Hematopoietic multipotent progenitor cell (in vitro differentiated cells): ENCODE measurements at regions not wholly inside any gene's neighbourhood (a gene's known extent, or its start where the extent isn't known, plus 50 kb on each side); places are given as distances from the start of the nearest gene placed in this dataset.
"Not testable (repeated sequence)": the region's sequence is repeated elsewhere in the genome, so short reads cannot be mapped to it uniquely, and the experiment has no call there.

ENCODE experiments used
- DNase-seq, 3 donors: peaks; one replicate each; pipeline ENCODE4 v3.0.0-alpha.2; 2011 to 2015; ENCODE audit warnings: low read depth in 2 of 3, low spot score in 2 of 3

DNA sequence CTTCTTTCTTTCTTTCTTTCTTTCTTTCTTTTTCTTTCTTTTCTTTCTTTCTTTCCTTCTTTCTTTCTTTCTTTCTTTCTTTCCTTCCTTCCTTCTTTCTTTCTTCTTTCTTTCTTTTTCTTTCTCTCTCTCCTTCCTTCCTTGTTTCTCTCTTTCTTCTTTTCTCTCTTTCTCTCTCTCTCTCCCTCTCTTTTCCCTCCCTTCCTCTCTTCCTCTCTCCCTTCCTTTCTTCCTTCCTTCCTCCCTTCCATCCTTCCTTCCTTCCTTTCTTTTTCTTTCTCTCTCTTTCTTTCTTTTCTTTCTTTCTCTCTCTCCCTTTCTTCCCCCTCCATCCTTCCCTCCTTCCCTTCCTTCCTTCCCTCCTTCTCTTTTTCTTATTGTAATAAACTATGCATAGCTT lies 105.5 kb downstream of the ZBTB18 start:
- DNase-seq, result not testable (repeated sequence)

DNA sequence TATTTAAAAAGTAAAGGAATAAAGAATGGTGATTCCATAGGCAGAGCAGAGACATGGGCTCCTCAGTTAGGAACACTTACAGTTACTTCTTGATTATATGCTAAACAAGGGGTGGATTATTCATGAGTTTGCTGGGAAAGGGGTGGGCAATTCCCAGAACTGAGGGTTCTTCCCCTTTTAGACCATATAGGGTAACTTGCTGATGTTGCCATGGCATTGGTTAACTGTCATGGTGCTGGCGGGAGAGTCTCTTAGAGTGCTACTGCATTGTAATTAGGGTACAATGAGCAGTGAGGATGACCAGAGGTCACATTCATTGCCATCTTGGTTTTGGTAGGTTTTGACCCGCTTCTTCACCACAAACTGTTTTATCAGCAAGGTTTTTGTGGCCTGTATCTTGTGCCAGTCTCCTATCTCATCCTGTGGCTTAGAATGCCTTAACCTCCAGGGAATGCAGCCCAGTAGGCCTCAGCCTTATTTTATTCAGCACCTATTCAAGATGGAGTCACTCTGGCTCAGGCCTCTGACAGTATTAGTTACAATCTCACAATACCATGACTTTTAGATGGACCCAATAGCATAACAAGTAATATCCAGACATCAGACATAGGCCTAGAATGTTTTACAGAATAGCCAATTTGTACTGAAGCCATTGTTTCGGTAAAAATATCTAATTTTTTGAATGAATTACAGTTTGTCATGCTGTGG lies 106.8 kb downstream of the ZBTB18 start:
- DNase-seq, result peak in 1 of 3 donors; percentile 9

DNA sequence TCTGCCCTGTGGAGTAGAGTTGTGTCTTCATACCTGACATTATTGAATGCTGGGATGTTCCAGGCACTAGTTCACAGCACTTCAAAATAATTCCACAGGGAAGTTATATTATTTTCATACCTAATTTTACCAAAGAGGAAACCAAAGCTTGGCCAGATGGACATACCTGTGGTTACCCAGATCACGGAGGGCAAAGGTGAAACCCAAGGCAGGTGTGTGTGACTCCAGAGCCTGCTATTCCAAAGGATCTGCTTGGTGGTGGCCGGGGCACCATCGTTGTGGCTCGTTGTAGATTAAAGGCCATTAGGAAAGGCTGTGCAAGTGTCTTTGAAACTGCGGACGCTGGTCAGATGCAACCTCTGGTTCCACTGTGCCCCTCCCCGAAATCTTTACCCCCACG lies 108.6 kb downstream of the ZBTB18 start:
- no peak for DNase-seq

DNA sequence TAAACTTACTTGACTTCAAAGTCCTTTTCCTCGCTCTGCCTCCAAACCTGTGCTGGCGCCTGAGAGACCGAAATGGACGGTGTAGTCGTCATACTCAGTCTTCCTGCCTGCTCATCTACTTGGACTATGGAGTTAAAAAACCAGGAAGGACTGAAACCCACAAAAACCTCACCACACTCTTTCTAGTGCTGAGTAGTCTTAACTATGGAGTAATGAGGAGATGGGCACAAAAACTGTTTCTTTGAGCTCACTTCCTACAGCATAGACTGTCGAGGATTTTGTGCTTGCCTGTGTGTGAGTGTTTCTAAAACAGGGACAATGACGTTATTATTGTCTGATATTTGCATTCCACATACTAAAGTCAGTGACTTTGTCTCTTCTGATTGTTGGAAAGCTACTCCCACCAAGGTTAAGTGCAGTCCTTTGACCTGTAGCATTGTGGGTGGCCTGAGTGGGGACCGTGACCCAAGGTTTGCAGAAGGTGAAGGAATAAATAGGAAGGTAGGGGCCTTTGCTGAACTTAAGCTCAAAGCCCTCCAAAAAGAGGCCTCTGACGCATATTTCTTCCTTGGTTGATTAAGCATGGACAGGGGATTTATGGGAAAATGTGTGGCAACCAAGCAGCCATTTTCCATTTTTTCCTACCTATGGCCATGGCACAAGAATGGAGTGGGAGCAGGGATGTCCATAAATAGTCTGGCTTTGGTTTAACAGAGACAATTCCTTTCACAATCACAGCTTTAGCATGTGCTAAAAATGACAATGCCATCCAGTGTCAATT lies 109.6 kb downstream of the ZBTB18 start:
- DNase-seq, result peak in 2 of 3 donors; percentile 26 to 46

DNA sequence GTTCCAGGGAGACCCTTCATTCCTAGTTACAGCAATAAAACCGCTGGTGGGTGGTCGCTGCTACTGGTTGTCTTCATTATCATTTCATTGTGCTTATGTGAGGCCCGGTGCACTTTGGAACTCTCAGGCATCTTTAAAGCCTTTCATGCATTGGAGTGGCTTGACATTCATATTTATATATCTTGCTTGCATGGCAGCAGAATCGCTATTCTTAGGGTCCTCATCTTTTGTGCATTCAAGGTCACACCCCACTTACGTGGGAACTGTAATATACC lies 110.1 kb downstream of the ZBTB18 start:
- no peak for DNase-seq

DNA sequence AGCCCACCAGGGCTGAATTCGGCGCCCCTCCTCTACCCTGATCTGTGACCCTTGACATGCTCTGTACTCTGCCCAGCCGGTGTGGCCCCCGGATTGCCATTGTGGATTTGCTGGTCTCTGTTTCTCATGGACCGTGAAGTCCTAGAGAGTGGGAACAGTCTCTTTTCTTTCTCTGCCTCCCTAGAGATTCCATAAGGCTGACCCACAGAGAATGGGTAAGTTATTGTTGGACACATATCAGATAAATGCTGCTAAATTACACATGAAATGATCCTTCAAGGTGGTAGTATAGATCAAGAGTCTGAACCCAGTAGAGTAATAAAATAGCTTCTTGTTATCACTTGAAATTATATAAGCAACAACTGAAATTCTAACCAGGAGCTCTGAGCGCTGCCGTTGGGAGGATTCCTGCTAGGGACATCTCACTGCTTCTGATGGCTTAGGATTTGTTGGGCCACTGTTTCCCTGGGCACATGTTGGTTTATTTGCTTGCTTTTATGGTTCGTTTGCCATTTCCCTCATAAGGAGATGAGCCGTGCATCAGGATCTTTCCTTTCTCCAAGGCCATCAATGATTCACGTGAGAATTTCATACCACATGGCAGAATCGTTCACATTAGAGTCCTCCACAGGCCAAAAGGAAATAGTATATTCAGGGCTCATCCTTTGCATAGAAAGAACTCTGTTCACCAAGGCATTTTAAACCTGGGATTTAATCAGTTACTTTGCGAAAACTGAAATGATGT lies 111.9 kb downstream of the ZBTB18 start:
- no peak for DNase-seq

DNA sequence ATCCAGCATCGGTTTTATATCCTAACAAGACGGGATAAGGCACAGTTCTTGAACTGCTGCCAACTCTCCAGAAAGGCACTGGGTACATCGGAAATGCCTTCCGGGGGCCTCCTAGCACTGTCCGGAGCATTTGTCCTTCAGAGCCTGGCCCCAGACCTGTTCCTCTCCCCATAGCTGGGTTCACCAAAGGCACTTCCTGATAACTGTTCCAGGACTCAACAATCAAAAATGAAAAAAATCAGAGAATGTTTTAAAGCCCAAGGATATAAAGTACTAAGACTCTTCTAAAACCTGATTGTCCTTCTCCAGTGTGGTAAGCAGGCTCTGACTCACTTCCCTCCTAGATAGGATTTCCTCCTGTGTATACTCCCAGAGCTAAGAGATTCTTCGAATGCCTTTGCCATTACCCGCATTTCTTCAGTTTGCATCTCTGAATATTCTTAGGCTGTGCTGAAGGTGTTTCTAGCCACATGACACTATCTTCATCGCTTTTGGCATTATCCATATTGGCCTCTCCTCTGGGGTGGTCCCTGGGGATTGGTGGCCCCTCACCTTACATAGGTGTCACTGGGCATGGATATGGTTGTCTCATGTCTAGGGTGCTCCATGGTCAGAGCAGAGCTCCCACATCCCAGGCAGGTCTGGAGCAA lies 112.9 kb downstream of the ZBTB18 start:
- no peak for DNase-seq

DNA sequence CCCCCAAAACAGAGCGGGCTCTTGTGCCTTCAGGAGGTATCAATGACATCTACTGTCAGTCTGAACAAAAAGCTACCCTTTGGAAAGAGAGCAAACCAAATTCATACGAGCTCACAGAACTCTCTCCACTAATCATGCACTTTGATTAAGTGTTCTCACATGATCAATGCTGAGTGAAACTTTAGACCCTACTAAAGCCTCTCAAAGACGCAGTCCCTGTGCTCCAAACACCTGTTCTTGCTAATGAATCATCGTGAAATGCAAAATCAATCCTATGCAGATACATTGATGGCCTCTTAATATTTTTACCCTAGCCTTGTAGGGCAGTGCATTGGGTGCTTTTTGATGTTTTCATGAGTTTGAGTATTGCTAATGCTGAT lies 113.4 kb downstream of the ZBTB18 start:
- DNase-seq, result no peak

DNA sequence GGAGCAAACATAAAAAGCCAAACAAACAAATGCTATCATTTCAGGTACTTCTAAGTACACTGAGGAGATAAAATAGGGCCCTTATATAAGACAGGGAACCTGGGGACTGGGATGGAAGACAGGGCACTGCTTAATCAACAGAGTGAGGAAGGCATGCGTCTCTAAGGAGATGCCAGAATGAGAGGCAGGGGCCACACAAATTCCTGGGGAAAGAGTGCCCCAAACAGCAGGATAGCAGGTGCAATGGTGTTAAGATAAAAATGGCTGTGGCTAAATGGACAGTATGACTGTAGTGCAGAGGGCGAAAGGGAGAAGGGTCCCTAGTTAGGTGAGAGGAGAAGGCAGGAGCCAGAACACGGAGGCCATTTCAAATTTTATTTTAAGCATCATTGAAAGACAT lies 113.9 kb downstream of the ZBTB18 start:
- DNase-seq, result no peak

DNA sequence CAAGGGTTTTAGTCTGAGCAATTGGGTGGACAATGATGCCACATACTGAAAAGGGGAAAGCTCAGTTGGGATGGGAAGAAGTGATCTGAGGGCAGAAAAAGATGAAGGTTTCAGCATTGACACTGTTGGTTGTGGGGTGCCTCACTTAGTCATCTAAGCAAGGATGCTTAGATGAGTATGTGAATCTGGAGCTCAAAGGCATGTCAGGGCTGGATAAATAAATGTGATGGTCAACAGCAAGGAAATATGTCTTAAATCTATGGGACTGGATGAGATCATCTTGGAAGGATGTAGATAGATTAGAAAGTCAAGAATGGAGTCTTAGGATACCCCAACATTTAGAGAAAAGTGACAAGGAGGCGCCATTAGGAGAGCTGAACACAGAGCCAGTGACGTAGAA lies 114.6 kb downstream of the ZBTB18 start:
- DNase-seq, result no peak

DNA sequence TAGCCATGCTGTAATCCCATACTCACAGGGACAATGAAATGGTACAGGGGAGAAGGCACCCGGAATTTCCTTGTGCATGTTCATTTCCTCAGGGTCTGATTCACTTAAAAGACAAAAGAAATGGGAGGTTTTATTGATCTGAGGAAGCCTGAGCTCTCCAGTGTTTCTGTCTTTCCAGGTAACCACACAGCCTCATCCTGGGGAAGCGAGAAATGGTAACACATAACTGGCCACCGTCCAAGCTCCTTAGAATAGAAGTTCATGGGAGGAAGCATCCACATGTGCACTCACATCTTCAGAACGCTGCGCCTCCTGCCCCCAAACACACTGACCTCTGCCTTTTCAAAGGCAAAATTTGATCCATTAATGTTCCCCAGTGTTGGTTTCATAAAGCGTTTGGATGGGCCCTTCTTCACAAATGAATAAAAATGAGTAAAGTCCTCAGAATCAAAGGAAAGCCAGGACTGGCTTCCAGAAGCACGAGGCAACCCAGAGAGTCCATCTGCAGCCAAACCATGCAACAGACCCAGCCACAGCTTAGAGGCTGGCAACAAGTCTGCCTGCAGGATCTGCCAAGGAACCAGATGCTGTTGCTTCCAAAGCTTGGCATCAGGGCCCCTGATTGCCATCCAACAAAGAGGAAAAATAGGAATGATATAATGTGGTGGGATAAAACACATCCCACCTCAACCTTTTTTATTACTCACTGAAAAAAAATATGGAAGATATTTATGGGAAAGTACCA lies 120.3 kb downstream of the ZBTB18 start:
- DNase-seq, result no peak

DNA sequence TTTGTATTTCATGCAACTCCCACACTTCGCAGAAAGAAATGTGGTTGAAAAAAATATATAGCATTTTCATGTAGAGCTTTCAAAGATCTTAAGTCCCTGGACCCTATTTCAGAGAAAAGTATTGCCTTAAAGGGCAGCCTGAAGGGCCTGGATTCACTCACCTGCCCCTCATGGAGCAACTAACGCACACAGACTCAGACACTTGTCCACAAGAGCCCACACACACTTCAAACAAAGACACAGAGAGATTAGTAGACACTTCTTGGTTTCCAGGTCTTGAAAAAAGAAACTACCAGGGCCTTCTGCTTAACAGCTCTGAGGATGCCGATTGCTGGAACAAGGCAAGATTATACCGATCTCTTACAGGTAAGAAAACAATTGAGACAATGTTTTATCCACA lies 122.2 kb downstream of the ZBTB18 start:
- no peak for DNase-seq

DNA sequence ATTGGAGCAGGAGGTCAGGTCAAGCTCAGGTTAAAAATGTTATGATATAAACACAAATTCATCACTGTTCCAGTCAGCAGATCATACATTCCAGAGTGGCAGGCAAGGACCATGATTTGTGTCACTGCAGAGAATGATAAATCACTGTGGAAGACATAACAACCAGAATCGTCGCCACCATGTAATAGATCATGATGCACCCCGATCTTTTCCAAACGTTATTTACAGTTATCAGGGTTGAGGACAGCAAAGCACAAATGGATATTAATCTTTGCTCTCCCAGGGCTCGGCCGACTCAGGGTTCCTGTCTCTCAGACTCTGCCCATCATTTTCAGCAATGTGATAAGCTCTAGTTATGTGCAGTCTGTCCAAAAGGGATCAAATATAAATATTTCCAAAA lies 122.7 kb downstream of the ZBTB18 start:
- DNase-seq, result no peak

DNA sequence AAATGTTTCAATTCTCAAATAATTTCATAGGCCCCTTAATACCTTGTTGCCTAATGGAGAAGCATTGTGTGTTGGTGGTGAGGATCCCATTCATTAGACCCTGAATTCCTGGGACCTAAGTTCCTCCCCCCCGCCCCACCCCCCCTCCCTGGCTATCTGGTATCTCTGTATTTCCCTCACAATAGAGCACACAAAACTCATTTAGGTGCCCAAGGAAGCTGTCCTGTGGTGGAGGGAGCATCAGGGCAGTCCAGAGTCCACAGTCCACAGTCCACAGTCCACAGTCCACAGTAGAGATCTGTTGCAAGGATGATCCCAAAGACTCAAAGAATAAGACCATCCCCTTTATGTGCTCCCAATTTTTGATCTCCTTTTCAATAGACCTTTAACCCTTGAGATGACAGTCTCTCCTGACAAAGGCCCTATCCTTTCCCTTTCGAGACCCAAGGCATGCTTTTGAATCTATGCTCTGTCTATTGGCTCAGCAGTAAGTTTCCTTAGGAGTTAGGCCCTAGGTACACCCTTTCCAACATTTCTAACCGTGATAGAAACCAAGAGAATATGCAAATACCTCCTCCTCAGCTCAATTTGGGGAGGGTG lies 123.9 kb downstream of the ZBTB18 start:
- no peak for DNase-seq

DNA sequence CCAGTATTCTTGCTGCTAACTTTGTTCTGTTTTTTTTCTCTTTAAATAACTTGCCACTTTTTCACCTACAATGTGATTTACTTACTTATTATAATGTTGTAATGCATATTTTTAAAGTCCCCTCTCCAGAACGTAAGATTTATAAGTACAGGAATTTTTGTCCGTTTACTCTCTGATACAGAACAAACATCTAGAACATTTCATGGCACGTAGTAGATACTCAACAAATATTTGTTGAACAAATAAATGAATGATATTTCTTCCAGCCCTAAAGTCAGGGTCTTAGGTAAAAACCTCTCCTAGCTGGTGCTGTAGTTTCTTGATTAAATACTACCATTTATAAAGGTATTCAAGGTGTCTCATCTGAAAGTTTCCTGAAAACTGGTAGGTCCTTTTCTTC lies 125.1 kb downstream of the ZBTB18 start:
- DNase-seq, result no peak

DNA sequence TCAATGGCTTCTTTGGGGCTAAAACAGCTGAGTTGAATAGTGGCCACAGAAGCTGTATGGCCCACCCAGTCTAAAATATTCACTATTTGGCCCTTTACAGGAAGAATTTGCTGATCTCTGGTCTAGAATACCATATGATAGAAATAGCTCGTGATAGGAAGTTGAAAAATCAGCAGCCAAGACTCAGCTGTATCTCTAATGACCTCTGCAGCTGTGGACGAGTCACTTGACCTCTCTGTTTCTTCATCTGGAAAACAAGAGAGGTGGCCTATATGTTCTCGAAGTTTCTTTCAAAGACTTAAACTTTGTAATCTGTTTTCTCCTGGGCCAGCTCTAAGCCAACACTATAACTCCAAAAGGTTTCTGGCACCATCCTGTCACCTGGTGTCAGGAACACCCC lies 129.2 kb downstream of the ZBTB18 start:
- no peak for DNase-seq

DNA sequence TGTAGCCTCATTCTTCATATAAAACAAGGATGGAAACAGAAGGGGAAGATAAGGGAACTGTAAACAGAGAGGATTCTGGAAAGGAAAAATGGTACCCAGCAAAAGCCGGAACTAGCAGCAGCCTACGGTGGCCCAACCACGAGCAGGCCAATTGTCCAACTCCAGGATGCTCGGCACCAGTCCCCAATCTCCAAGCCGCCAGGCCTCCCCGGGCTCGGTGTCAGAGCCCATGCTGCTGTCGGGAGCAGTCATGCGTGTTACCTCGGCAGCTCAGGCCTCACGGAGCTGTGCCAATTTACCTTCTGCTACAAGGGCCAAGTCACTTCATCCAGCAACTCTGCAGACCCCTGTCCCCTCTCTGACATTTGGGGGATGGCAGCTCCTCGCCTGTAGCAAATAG lies 130.8 kb downstream of the ZBTB18 start:
- no peak for DNase-seq

DNA sequence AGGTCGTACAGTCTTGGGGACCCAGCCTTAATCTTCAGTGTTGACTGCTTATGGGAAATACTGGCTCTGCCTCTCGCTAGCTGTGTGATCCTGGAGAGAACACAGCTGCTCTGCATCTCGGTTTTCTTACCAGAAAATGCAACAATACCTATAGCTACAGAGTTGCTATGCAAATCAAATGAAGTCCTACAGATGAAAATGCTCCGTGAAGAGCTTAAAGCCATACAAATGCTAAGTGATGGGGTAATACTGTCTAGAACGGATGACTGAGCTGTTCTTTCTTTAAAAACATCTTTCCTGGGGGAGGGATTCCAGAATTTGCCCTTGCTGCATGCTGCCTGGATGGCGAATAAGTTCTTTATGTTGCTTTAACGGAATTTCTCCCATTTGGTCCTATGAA lies 132.0 kb downstream of the ZBTB18 start:
- DNase-seq, result no peak

DNA sequence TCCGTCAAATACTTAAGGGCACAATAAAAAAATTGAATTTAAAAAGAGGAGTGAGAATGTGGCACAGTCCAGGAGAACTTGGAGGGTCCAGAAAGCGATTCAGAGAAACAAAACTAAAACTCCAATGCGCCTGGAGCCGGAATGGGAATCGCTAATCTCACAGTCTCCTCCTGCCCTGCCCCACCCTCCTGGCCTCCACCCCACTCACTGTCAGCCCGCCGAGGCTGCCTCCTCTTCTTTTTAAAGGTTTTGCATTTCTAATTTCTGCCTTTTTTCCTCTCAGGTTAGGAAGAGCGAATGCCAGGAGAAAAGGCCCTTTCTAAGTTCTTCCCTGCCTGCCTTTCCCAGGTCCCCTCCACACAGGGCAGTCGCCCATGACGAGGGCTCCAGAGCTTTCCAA lies 135.3 kb downstream of the ZBTB18 start:
- no peak for DNase-seq

DNA sequence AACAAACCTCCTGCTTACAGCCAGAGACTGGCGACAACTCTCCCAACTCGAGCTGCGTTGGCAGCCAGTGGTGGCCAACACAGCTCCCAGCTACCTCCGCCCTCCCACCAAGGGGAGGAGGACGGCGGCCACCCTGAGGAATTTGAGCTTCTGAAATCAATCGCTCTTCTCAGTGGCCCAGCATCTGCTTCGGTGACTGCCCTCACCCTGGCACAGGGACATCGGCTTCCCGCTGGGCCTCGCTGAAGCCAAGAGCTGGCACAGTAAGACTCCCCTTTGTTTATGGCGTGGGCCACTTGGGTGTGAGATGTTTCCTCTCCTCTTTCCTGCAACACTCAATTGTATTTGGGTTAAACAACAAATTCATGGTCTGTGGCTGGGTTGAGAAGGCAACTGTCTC lies 136.2 kb downstream of the ZBTB18 start:
- no peak for DNase-seq
